ENCODE measurements at regions not wholly inside any gene's neighbourhood (a gene's known extent, or its start where the extent isn't known, plus 50 kb on each side); places are given as distances from the start of the nearest gene placed in this dataset.

GRCh38 chr4:164070625-164071024, 576.1 kb downstream of the TMA16 start:
- no peak for TF ChIP-seq CTCF (IDR thresholded peaks at IDR 0.05; ENCODE audit: poor library complexity, severe bottlenecking)
- TF ChIP-seq EZH2 (IDR thresholded peaks at IDR 0.05; ENCODE audit: borderline replicate concordance, insufficient read depth, low read length, poor library complexity, severe bottlenecking): no peak
